Suprapubic skin (tissue), 3 donors: ENCODE measurements at regions not wholly inside any gene's neighbourhood (a gene's known extent, or its start where the extent isn't known, plus 50 kb on each side); places are given as distances from the start of the nearest gene placed in this dataset.

Experiments
- EP300 ChIP-seq: sonication (generic); formaldehyde crosslinking; IDR thresholded peaks from one replicate; pipeline ENCODE4 v1.6.1; 2017; ENCODE audit warnings: antibody characterized with exemption
- POLR2A ChIP-seq, 2 donors: fragments of 450-650 bp; IDR thresholded peaks; one replicate each; pipeline ENCODE4 v1.6.1; 2017; ENCODE audit warnings: antibody characterized with exemption in 2 of 2, mild to moderate bottlenecking in 2 of 2, moderate library complexity in 2 of 2
- TF ChIP-seq, protein P1 (sequence below), 2 donors: fragments of 200-600 bp in 1 of 2; fragments of 450-650 bp in 1 of 2; sonication (generic) in 1 of 2; IDR thresholded peaks; one replicate each; pipeline ENCODE4 v1.5.1; 2016 to 2019; ENCODE audit warnings: antibody characterized with exemption in 2 of 2, mild to moderate bottlenecking in 1 of 2, moderate library complexity in 1 of 2

GRCh38 chr2:105969552-105969951 lies 224.5 kb downstream of the UXS1 start:
- TF ChIP-seq, protein P1, sequence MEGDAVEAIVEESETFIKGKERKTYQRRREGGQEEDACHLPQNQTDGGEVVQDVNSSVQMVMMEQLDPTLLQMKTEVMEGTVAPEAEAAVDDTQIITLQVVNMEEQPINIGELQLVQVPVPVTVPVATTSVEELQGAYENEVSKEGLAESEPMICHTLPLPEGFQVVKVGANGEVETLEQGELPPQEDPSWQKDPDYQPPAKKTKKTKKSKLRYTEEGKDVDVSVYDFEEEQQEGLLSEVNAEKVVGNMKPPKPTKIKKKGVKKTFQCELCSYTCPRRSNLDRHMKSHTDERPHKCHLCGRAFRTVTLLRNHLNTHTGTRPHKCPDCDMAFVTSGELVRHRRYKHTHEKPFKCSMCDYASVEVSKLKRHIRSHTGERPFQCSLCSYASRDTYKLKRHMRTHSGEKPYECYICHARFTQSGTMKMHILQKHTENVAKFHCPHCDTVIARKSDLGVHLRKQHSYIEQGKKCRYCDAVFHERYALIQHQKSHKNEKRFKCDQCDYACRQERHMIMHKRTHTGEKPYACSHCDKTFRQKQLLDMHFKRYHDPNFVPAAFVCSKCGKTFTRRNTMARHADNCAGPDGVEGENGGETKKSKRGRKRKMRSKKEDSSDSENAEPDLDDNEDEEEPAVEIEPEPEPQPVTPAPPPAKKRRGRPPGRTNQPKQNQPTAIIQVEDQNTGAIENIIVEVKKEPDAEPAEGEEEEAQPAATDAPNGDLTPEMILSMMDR (IDR thresholded peaks at IDR 0.05) = no peak
- TF ChIP-seq EP300 (no peak), POLR2A (IDR thresholded peaks at IDR 0.05) (no peak)
